Left forelimb (tissue), 1 donor: ENCODE measurements at regions not wholly inside any gene's neighbourhood (a gene's known extent, or its start where the extent isn't known, plus 50 kb on each side); places are given as distances from the start of the nearest gene placed in this dataset.
A peak's percentile ranks its signal among the peaks of the same experiment; 100 is the strongest.

Experiments
- DNase-seq: peaks from one replicate; pipeline ENCODE4 v3.0.0-alpha.2; 2018; ENCODE audit warnings: low spot score

DNA sequence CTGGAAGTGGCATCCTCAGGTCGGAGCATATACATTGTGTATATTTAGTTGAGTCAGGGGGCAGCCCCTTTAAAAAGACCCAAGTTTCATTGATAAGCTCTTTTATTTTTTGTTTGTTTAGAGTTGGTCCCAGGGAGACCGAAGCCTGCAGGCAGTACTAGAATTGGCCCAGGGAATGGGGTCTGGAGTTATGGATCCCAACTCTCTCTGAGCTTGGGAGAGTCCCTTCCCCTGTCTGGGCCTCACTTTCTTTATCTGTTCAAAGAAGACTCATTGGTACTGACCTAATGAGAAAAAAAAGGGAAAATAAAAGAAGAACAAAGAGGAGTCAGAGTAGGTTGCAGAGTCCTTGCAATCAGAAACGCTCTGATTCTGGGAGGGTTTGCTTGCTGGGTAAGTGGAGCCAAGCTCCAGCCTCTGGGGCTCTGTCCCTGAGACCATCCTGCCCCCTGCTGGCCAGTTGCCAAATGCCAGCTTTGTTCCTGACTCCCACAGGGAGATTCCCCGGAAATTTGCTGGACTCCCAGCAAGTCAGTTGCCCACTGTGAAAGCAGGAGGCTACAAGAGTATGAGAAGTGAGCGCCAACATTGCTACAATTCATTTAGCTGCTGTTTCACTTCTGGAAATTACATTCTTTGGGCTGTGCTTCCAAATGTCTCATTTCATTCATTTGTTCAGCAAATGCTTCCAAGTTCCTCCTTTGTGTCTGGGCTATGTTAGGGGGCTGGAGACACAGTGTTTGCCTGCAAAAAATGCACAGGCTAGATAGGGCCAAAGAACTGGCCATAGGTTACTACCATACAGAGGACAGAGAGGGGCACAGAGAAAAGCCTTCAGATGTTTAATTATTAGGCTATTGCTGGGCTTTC is 156.2 kb downstream of the MELK start:
- no peak for DNase-seq

DNA sequence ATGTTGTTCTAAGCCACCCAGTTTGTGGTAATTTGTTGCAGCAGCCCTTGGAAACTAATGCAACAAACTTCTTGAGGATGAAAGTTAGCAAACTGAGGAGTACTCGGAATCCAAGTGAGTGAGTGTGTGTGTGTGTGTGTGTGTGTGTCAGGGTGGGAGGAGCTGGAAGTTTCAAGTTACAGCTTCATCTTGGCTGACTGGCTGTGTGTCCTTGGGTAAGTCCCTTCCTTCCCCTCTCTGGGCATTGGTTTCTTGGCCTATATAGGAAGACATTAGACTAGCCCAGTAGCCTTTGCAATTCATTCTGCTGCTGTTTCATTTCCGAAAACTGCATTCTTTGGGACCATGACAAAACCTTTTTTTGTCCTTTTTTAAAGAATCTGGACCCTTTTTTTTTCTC is 157.2 kb downstream of the MELK start:
- DNase-seq: no peak

DNA sequence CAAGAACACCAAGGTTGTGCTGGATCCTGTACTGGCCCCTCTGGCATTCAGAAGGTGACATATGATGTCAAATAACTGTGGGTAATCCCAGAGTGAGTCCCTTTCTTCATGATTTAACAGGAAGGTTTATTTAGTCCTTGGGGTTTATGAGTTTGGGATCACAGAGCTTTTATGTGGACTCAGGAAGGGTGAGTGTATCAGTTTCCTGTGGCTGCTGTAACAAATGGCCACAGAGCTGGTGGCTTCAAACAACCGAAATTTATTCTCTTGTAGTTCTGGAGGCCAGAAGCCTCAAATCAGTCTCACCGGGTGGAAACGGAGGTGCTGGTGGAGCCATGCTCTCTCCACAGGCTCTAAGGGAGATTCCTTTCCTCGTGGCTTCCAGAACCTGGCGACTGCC is 157.7 kb downstream of the MELK start:
- no peak for DNase-seq

DNA sequence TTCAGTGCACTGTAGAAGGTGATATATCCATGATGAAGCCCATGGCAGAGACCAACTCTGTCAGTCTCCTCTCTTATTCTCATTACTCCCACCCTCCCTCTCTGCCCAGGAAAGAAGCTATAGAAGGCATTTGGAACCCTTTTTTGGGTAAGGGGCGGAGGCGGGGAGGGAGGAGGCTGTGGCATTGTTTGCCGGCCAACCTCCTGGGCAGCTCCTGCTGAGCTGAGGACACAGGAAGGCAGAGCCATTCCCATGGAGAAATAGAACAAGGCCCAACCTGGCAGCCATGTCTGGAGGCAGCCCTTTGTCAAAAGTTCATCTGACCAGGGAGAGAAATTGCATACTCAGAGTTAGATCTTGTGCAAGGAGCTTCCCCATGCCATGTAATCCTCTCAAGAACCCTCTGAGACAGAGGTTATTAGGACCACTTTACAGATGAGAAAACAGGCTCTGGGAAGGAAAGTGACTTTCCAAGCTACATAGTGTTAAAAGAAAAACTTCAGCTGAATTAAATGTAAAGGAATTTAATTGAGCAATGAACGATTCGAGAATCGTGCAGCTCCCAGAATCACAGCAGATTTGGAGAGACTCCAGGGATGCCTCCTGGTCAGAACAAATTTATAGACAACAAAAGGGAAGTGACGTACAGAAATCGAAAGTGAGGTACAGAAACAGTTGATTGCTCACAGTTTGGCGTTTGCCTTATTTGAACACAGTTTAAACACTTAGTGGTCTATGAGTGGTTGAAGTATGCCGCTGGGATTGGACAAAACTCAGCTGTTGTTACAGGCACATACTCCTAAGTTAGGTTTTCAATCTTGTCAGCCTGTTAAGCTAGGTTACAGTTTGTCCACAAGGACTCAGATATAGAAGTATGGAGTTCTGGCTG is 158.6 kb downstream of the MELK start:
- no peak for DNase-seq

DNA sequence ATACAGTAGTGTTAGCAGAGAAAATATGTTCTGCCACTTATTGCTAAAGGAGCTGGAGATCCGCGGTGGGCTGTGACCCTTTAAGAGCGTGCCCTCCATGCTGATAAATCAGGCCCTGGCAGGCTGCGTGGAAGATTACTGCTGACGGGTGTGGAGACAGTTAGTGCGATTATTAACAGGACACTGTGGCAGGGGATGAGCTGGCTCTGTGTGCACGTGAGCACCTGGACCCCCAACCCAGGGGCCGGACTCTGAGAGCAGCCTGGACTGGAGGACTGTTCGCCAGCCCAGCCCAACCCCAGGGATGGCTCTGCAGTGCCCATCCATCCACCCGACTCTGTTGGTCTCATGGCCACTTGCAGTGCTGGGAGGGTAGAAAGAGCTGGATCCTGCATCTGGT is 162.0 kb downstream of the MELK start:
- DNase-seq: no peak

DNA sequence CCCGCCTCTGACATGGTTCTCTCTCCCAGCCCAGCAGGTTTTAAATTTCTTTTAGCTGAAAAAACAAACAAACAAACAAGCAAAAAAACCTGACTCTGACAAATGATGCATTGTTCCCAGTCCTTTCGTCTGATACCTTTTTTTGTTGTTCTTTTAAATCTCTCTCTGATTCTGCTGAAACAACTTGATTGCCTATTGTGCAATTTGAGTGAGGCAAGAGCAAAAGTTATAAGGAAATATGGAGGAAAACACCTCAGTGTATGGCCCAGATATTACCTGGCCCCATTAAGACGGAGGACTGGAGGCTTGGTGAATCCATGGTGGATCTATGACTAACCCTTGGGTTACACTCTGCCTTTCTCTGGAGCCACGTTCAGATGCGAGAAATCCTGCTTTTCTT is 164.0 kb downstream of the MELK start:
- DNase-seq: no peak

DNA sequence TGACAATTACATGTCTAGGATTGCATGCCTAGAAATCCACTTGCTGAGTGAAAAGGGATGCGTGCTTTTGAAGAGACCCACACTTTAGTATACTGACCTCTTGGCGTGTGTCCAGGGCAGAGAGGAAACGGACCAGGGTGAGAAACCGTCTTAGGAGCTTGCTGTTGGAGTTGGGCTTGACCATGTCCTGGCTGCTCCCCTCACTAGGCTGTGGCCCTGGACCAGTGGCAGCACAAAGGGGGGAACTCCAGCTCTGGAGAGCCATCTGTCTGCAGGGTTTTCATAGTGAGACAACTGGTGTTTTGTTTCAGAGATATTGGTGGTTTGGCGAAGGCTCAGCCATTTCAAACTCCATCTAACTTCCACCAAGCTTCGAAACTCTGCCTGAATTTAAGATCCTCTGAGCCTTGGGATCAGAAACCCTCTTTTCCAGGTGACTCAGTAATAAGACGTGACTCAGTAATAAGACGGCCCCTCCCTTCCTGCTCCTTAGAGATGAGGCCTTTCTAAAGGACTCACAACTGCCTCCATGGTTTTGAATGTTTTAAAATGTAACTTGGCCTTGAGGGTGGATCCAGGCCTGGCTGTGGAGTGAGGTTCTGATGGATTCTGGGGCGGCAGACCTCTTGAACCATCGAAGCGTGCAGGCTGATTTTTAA is 165.8 kb downstream of the MELK start:
- no peak for DNase-seq

DNA sequence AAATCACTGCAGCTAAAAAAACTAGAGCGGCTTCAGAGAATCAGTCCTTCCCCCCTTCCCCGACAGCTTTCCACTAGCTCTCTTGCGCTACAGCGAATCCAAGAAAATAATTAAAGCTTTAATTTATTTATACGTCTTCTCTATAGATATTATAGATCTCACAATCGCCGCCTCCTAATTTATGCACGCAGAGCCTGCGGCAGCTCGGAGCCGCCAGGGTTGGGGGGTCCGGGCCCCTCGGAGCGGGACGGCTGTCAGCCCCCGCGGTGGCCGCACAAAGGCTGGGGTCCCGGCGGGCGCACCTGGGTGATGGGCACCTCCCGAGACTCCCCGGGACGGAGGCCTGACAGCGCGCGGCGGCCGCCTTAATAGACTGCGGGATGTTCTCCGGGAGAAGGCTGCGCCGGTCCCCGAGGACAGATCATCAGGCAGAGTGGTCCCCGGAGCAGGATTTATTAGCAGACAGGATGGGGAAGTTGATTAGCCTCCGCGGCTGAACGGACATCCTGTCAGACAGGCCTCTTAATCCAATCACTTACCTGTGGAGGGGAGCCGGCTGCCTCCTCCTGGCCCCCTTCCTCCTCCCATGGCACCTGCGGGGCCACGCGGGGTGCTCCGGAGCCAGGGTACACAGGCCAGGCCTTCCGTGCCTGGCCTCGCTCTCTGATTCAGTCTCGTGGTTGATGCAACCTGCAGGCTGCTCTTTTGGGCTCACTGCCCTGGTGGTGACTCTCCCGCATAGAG is 166.8 kb downstream of the MELK start:
- no peak for DNase-seq

DNA sequence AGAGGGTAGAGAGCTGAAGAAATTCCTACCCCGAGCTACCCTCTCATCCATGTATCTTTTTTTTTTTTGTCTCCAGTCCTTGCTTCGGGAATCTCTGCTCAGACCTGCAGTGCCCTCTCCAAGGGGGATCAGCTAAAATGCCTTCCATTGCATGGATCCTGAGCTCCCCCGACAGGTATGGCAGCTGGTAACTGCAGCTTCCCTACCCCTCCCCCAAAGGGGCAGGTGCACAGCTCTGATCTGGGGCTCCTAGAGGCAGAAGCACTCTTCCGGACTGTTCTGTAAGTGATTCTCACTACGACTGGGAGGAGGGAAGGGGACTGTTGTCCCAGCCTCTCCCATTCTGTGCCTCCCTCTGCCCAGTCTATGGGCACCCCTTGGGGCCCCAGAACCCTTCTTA is 169.6 kb downstream of the MELK start:
- DNase-seq: no peak

DNA sequence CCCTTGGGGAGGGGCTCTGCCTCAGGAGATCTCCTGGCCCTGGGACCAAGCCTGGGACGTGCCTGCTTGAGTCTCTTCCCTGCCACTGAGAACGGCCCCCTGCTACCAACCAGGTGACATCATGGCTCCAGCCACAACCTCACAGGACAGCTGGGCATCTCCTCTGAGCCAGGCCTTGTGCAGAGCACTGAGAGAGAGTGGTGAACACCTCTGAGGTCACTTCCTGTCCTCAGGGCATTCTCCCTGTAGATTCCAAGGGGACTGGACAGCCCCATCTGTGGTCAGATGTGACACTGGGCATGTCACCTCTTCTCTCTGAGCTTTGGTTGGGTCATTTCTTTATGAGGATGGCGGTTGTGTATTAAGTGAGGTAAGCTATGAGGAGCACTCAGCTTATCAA is 172.0 kb downstream of the MELK start:
- DNase-seq: no peak

DNA sequence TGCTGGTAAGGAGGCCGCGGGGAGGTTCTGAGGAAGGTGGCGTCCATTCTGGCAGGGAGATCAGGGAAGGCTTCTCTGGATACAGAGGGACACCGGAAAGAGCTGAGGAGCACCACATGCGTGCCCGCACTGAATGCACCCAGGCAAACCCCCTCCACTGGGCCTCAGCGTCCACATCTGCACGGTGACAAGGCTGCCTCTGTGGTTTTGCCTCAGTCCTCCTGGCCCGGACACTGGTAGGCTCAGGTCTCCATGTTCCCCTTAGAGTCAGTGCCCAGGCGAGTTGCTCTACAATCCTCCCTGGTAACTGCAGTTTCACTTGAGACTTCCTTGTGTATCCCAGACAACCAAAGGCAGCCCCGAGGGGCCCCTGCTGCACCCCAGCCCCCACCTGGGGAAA is 173.3 kb downstream of the MELK start:
- DNase-seq: no peak

DNA sequence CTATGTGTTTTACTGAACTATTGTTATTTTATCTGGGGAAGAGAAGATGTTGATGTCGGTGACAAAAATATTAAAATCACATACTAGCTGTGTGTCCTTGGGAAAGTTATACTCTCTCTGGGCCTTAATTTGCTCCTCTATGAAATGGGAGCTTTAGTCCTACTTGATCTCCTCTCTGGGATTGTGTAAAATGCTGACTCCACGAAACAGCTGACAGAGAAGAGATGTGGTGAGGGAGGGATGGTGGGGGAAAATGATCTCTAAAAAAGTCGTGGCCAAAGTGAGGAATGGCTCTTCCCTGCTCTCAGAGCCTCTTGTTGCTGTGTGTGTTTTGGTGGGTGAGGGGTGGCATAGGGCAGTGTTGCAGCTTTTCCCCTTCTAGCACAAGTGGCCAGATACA is 173.7 kb downstream of the MELK start:
- DNase-seq: no peak

DNA sequence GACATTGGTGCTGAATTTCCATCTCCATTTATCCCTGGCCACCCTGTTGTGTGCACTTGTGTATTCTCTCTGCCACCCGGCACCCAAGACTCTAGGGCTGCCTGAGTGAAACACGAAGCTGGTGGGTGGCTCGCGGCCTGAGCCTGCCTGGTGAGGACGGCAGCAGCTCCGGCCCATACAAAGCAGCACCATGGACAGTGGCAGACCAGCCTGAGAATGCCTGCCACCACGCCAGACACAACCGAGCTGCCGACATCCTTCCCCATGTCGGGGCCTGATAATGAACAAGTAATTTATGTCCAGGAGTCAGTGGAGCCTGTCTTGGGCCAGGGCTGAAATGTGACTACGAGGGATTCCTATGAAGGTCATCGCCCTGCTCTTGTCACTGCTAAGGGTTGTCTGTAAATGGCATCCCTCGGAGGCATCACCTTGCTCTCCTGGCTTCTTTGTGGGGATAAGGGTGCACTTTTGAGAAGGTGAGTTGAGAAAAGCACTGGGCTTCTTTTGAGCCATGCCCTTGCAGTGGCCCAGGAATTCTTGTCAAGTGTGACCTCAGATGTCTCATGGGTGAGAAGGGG is 175.7 kb downstream of the MELK start:
- DNase-seq: peak; percentile 70

DNA sequence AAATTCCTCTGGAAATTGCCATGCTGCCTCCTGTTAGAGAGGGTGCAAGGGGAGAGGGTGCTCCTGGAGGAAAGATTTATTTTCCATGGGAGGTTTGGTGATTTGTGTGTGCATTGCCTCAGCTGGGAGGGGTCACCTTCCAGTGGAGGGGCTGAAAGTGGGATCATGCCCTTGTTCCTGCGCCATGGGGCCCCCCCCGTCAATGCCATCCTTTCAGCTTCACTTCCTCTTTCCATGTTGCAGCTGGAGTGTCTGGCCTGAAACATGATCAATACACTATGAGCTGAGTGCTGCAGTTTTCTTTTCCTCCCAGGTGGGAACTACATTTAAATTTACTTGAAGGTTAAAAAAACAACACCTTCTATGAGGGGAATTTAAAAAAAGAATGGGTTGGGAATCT is 176.8 kb downstream of the MELK start:
- no peak for DNase-seq

DNA sequence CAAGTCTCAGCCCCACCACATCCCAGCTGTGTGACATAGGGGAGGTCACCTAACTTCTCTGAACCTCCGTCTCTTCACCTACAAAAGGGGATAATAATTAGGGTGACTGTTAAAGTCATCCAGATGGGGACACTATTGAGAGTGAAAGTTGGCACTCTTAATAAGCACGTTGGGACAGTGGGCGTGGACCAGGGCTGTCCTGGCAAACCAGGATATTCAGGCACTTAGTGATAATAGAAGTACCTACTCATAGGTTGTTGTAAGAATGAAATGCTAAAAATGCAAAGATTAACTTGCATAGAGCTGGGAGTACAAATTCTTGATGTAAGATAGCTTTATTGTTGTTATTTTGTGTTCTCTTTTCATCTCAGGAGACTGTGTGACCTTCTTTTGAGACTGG is 177.9 kb downstream of the MELK start:
- no peak for DNase-seq

DNA sequence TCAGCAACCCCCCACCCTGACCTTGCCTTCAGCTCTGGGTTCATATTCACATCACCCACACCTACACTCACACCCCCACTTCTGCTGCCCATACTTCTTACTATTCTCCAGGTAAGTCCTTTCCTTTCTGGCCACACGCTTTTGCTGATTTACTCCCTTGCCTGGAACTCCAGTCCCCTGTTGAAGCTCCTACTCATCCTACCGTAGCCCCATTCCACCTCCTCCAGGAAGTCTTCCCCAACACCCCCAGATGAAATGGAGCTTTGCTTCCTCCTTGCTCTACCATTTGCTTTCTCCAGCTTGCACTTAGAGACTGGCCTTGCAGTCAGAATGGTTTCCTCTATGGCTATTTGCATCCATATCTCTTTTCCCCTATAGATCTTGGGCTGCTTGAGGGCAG is 182.3 kb downstream of the MELK start:
- no peak for DNase-seq

DNA sequence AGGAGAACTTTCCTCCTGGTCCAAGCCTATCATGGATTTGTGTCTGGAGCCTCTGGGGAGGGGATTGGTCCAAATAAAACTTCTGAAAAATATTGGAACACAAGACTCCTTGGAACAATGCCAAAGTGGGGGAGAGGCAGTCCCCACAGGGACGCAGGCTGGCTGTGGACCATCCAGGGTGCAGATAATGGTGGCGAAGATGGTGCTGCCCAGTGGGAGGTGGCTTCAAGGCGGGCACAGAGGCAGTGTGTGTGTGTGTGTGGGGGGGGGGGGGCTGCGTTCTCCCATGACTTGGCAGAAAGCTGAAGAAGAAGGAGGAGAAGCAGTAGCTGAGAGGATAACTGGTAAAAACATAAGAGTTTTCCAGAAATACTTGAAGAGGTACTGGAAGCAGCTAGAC is 186.4 kb downstream of the MELK start:
- DNase-seq: no peak

DNA sequence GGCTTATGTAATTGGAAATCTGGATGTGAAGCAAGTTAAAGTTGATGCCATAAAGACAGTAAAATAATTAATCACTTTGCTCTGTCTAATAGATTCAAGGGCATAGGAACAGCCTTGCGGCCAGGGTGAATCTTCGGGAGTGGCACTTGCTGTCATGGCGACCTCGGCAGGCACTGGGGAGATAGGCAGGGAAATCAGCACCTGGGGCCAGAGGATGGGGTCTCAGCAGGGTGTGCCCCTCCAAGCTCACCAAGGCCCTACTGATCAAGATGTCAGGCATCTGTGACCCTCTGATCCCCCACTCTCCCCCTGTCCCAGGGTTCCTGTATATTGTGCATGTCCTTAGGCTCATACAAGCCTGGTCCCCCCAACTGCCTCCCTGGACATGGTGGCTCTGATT is 187.3 kb downstream of the MELK start:
- DNase-seq: no peak

DNA sequence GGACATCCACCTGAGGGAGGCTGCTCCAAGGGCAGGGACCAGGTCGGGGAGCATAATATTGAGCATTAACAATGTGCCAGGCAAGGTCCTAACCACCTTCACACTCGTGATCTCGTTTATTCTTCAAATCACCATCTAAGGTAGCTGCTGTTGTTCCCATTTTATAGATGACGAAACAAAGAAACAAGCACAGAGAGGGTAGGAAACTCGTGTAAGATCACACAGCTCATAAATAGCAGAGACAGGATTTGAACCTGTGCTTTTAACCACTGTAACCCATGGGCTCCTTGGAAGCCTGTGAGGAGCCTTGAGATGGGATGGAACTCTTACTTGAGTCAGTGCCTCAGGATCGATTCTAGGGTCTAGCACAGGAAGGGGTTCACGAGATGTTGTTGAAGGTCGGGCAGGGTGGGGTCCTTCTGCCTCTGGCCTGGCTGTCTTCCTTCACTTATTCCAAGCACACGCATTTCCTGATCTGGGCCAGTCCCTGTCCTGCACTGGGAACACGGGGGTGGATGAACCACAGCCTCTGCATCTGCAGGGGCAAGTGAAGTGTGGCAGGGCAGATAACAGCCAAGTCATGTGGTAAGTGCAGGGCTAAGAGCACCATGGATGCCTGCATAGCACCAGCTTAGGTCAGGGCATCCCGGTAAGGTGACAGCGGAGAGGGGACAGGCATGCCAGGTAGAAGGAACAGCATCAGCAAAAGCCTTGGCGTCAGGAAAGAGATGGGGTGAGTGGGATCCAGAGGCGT is 188.1 kb downstream of the MELK start:
- DNase-seq: no peak

DNA sequence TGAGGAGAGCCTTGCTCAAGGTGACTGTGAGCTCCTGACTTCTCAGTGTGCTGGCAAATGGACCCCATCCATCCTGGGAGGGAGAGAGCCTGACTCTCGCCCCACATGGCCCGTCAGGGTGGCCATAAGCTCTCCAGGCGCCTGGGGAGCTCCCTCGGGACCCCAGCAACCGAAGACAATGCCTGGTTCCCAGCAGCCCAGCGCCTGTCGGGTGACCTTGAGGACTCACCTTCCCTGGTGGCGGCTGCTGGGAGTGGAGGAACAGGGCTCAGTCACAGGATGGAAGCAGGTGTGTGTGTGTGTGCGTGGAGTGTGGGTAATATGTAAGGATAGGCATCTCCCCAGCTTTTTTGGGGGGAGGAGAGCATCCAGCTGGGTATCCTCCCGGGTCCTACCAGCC is 190.3 kb downstream of the MELK start:
- DNase-seq: no peak

DNA sequence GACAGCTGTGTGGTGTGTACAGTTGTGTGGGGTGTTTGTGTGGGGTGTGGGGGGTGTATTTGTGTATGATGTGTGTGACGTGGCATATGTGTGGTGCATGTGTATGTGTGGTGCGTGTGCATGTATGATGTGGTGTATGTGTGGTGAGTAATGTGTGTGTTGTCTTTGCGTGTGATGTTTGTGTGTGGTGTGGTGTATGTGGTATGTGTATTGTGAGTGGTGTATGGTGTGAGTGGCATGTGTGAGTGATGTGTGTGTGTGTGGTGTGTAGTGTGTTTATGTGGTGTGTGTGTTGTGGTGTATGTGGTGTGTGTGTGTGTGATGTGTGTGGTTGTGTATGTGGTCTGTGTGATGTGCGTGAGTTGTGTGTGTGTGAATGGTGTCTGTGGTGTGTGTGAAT is 191.1 kb downstream of the MELK start:
- no peak for DNase-seq
